IMR-90 (cell line): ENCODE measurements at regions not wholly inside any gene's neighbourhood (a gene's known extent, or its start where the extent isn't known, plus 50 kb on each side); places are given as distances from the start of the nearest gene placed in this dataset.
A peak's percentile ranks its signal among the peaks of the same experiment; 100 is the strongest.

ENCODE experiments used
- ATAC-seq: fragments of 200-7000 bp; cut with Tn5 transposase; 2 replicates; pipeline ENCODE4 v1.9.1; 2020; ENCODE audit warnings: low read depth, mild to moderate bottlenecking, moderate library complexity
- BruUV-seq: library from RNA; stranded (reverse); fragments of 400-500 nt; replicated peaks from 2 replicates; lab custom pipeline; 2021; lab: Mats Ljungman, UMichigan
- CTCF ChIA-PET: fragments of 300-600 bp; formaldehyde crosslinking; extraction: SDS; loops from one replicate; lab custom pipeline; 2021; ENCODE audit warnings: antibody characterized with exemption; lab: Yijun Ruan, JAX
- POLR2A ChIA-PET: fragments of 300-600 bp; sonication (Branson Sonifier 250); formaldehyde crosslinking; loops from one replicate; lab custom pipeline; 2022; ENCODE audit warnings: antibody characterized with exemption; ENCODE audit not compliant: unreplicated experiment; lab: Charles Lee
- DNase-seq: peaks from one replicate; pipeline ENCODE4 v3.0.0; 2013
- H2AFZ ChIP-seq: replicated peaks from 2 replicates; pipeline ENCODE3; 2013; ENCODE audit warnings: low read length, mild to moderate bottlenecking; ENCODE audit not compliant: poor library complexity
- H2AK5ac ChIP-seq: 2 replicates; pipeline ENCODE4 v1.6.1; 2013; ENCODE audit warnings: low read depth, low read length, inconsistent platforms
- H2AK9ac ChIP-seq: replicated peaks from 2 replicates; pipeline ENCODE3; 2013; ENCODE audit warnings: mild to moderate bottlenecking, low read depth, low read length, moderate library complexity; ENCODE audit not compliant: poor library complexity
- H2BK120ac ChIP-seq: 2 replicates; pipeline ENCODE4 v1.6.1; 2013; ENCODE audit warnings: low read depth, low read length, inconsistent platforms
- H2BK15ac ChIP-seq: 3 replicates; pipeline ENCODE4 v1.6.1; 2013; ENCODE audit warnings: low read depth, low read length, inconsistent platforms
- H2BK20ac ChIP-seq: 2 replicates; pipeline ENCODE4 v1.6.1; 2013; ENCODE audit warnings: low read depth, mild to moderate bottlenecking, inconsistent platforms, low read length, moderate library complexity
- H2BK5ac ChIP-seq: 2 replicates; pipeline ENCODE4 v1.6.1; 2013; ENCODE audit warnings: mild to moderate bottlenecking, low read depth, low read length, inconsistent platforms; ENCODE audit not compliant: poor library complexity, severe bottlenecking
- H3K14ac ChIP-seq: replicated peaks from 2 replicates; pipeline ENCODE4 v1.6.1; 2013; ENCODE audit warnings: low read depth, low read length, inconsistent platforms
- H3K18ac ChIP-seq: 2 replicates; pipeline ENCODE4 v1.6.1; 2013; ENCODE audit warnings: low read depth, low read length, control low read depth
- H3K23ac ChIP-seq: 2 replicates; pipeline ENCODE4 v1.6.1; 2013; ENCODE audit warnings: low read depth, low read length, inconsistent platforms
- H3K27ac ChIP-seq: 2 replicates; pipeline ENCODE4 v1.5.1; 2013; ENCODE audit warnings: mild to moderate bottlenecking, control low read depth, low read length; ENCODE audit not compliant: insufficient read depth
- H3K27me3 ChIP-seq: 2 replicates; pipeline ENCODE4 v1.6.1; 2013; ENCODE audit warnings: low read length; ENCODE audit not compliant: control insufficient read depth, insufficient read depth
- H3K36me3 ChIP-seq: 2 replicates; pipeline ENCODE4 v1.6.1; 2013; ENCODE audit warnings: low read length, mixed read lengths; ENCODE audit not compliant: control insufficient read depth, insufficient read depth
- H3K4ac ChIP-seq: 2 replicates; pipeline ENCODE4 v1.6.1; 2013; ENCODE audit warnings: low read depth, low read length, inconsistent platforms
- H3K4me1 ChIP-seq: 2 replicates; pipeline ENCODE4 v1.6.1; 2013; ENCODE audit warnings: low read length, mixed read lengths; ENCODE audit not compliant: control insufficient read depth, insufficient read depth
- H3K4me2 ChIP-seq: 2 replicates; pipeline ENCODE4 v1.6.1; 2013; ENCODE audit warnings: low read depth, mild to moderate bottlenecking, control low read depth, low read length, moderate library complexity
- H3K4me3 ChIP-seq: 2 replicates; pipeline ENCODE4 v1.5.1; 2013; ENCODE audit warnings: low read depth, mild to moderate bottlenecking, control low read depth, low read length, moderate library complexity; ENCODE audit not compliant: insufficient read depth
- H3K56ac ChIP-seq: 2 replicates; pipeline ENCODE4 v1.6.1; 2013; ENCODE audit warnings: low read length, inconsistent platforms; ENCODE audit not compliant: insufficient read depth; ENCODE audit errors: extremely low read depth
- H3K79me1 ChIP-seq, 2 experiments: 2 replicates each; pipeline ENCODE4 v1.6.1; 2013; ENCODE audit warnings: low read length in 2 of 2, inconsistent platforms in 1 of 2, low read depth in 1 of 2
- H3K9ac ChIP-seq: 2 replicates; pipeline ENCODE4 v1.6.1; 2013; ENCODE audit warnings: low read depth, low read length, control low read depth
- H3K9me1 ChIP-seq: 2 replicates; pipeline ENCODE4 v1.6.1; 2013; ENCODE audit warnings: low read length, inconsistent platforms; ENCODE audit not compliant: insufficient read depth
- H3K9me3 ChIP-seq: 2 replicates; pipeline ENCODE4 v1.6.1; 2013; ENCODE audit warnings: low read length; ENCODE audit not compliant: control insufficient read depth, insufficient read depth
- H4K20me1 ChIP-seq: 2 replicates; pipeline ENCODE4 v1.6.1; 2013; ENCODE audit warnings: low read length, inconsistent platforms; ENCODE audit not compliant: insufficient read depth
- H4K5ac ChIP-seq: 2 replicates; pipeline ENCODE4 v1.6.1; 2013; ENCODE audit warnings: mild to moderate bottlenecking, low read depth, low read length, control low read depth
- H4K8ac ChIP-seq, 2 experiments: 2 replicates each; pipeline ENCODE4 v1.6.1; 2013; ENCODE audit warnings: low read depth in 2 of 2, low read length in 2 of 2, control low read depth in 1 of 2, inconsistent platforms in 1 of 2
- H4K91ac ChIP-seq: 2 replicates; pipeline ENCODE4 v1.6.1; 2013; ENCODE audit warnings: low read depth, low read length, inconsistent platforms; ENCODE audit not compliant: insufficient read depth
- BHLHE40 ChIP-seq: fragments of 150-350 bp; IDR thresholded peaks from 2 replicates; pipeline ENCODE4 v1.6.1; 2016; ENCODE audit warnings: mild to moderate bottlenecking, low read depth, low read length
- CEBPB ChIP-seq: IDR thresholded peaks from 2 replicates; pipeline ENCODE4 v1.6.1; 2012; ENCODE audit warnings: low read depth, low read length, improper control_type of control experiment
- CHD1 ChIP-seq: IDR thresholded peaks from 2 replicates; pipeline ENCODE4 v1.6.1; 2012; ENCODE audit warnings: low read depth, low read length, improper control_type of control experiment
- CTCF ChIP-seq: conservative IDR thresholded peaks from 2 replicates; pipeline ENCODE4 v1.5.1; 2012; ENCODE audit warnings: mild to moderate bottlenecking, low read depth, low read length, improper control_type of control experiment
- ELK1 ChIP-seq: fragments of 150-350 bp; IDR thresholded peaks from 2 replicates; pipeline ENCODE4 v1.6.1; 2016; ENCODE audit warnings: low read depth, mild to moderate bottlenecking, low read length, moderate library complexity, borderline replicate concordance
- FOS ChIP-seq: fragments of 150-350 bp; IDR thresholded peaks from 2 replicates; pipeline ENCODE4 v1.6.1; 2016; ENCODE audit warnings: low read depth, low read length
- MAFK ChIP-seq: IDR thresholded peaks from 2 replicates; pipeline ENCODE4 v1.6.1; 2012; ENCODE audit warnings: low read depth, low read length, improper control_type of control experiment
- MAZ ChIP-seq: IDR thresholded peaks from 2 replicates; pipeline ENCODE4 v1.6.1; 2012; ENCODE audit warnings: low read depth, mild to moderate bottlenecking, low read length, improper control_type of control experiment, moderate library complexity, borderline replicate concordance
- MXI1 ChIP-seq: IDR thresholded peaks from 2 replicates; pipeline ENCODE4 v1.6.1; 2012; ENCODE audit warnings: low read depth, mild to moderate bottlenecking, low read length, moderate library complexity, borderline replicate concordance
- NFE2L2 ChIP-seq: fragments of 150-350 bp; IDR thresholded peaks from 2 replicates; pipeline ENCODE4 v1.6.1; 2016; ENCODE audit warnings: low read depth, mild to moderate bottlenecking, low read length
- POLR2A ChIP-seq: IDR thresholded peaks from 2 replicates; pipeline ENCODE4 v1.6.1; 2012; ENCODE audit warnings: mild to moderate bottlenecking, low read depth, low read length
- RCOR1 ChIP-seq: IDR thresholded peaks from 2 replicates; pipeline ENCODE4 v1.6.1; 2012; ENCODE audit warnings: mild to moderate bottlenecking, low read length, improper control_type of control experiment; ENCODE audit not compliant: insufficient replicate concordance
- RFX5 ChIP-seq: IDR thresholded peaks from 2 replicates; pipeline ENCODE4 v1.8.0; 2012; ENCODE audit warnings: low read depth, mild to moderate bottlenecking, low read length, moderate library complexity
- SMC3 ChIP-seq: fragments of 150-350 bp; IDR thresholded peaks from 2 replicates; pipeline ENCODE4 v1.6.1; 2016; ENCODE audit warnings: low read depth, mild to moderate bottlenecking, antibody characterized with exemption, low read length, moderate library complexity
- WGBS, 2 experiments: methylation state at CpG; one replicate each; pipeline versions ENCODE4 v1.1.5 to v1.1.7; 2013; ENCODE audit warnings: missing lambda C conversion rate in 2 of 2; ENCODE audit not compliant: insufficient read length in 1 of 2; ENCODE audit errors: extremely low coverage in 2 of 2; 5-methylcytosine and 5-hydroxymethylcytosine counted together
- dilution Hi-C: fragments of 300-500 bp; cut with HindIII; formaldehyde crosslinking; loops from one replicate; pipeline ENCODE4 v1.14.3; 2018; ENCODE audit warnings: low sequenced_read_pairs; ENCODE audit not compliant: unreplicated experiment
- in situ Hi-C: fragments of 300-500 bp; cut with MboI; formaldehyde crosslinking; loops from 3 replicates; pipeline ENCODE4 v1.14.3; 2019; ENCODE audit warnings: low sequenced_read_pairs, inconsistent platforms, mixed read lengths
- intact Hi-C: fragments of 100-400 bp; cut with micrococcal nuclease; formaldehyde crosslinking; loops from 2 replicates; pipeline ENCODE4 v1.10.0; 2022
- TF ChIP-seq, protein P1 (sequence below): fragments of 150-350 bp; IDR thresholded peaks from 2 replicates; pipeline ENCODE4 v1.6.1; 2017; ENCODE audit warnings: mild to moderate bottlenecking, antibody characterized with exemption, low read length, low read depth

DNA sequence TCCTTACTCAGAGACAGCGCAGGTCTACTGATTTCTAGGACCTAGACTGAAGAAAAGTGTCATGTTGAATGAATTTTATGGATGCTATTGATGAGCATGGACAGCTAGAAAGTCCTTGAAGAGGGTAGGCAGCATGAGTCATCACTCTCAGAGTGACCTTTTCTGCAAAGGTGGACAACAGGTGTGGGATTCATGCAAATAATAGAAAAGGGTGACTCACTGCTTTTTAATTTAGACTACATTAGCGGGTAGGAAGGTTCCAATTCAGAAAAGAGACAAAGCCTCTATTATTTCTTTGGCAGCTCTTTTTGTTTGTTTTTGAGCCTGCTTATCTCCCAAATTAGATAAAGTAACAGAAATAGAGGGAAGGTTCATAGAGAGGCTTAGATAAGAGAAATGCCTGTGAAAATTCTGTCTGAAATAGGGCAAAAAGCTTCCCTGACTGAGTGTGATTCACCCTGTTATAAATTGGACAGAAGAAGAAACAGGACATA is 191.4 kb downstream of the TENT5A start:
- no peak overlapping the region for H3K23ac ChIP-seq
- TF ChIP-seq ELK1 (no peak), CHD1 (no peak), SMC3 (no peak), RCOR1 (no peak), MAFK (no peak), MAZ (no peak), CTCF (no peak), MXI1 (no peak), POLR2A (no peak), RFX5 (no peak), BHLHE40 (no peak), NFE2L2 (no peak), CEBPB (no peak), FOS (no peak)
- TF ChIP-seq, protein P1, sequence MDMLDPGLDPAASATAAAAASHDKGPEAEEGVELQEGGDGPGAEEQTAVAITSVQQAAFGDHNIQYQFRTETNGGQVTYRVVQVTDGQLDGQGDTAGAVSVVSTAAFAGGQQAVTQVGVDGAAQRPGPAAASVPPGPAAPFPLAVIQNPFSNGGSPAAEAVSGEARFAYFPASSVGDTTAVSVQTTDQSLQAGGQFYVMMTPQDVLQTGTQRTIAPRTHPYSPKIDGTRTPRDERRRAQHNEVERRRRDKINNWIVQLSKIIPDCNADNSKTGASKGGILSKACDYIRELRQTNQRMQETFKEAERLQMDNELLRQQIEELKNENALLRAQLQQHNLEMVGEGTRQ = no peak
- H3K9me3 ChIP-seq = no peaks in the 10 kb centered on the region
- no peak overlapping the region for H4K8ac ChIP-seq
- no peak overlapping the region for H3K27ac ChIP-seq
- ChIA-PET CTCF (no interaction called here), POLR2A (no interaction called here)
- H2BK20ac ChIP-seq = no peak overlapping the region
- H3K9ac ChIP-seq = no peak overlapping the region
- dilution Hi-C loops = no loop called here
- H3K56ac ChIP-seq = no peak overlapping the region
- no peak overlapping the region for H3K4me3 ChIP-seq
- H2AK5ac ChIP-seq = no peak overlapping the region
- no peak overlapping the region for H3K14ac ChIP-seq
- in situ Hi-C loops = no loop called here
- H3K36me3 ChIP-seq = no peaks in the 10 kb centered on the region
- H4K20me1 ChIP-seq = no peaks in the 10 kb centered on the region
- no CpG with 5 or more reads among the region's 2 CpGs for WGBS, 2 experiments
- no peak overlapping the region for H2AK9ac ChIP-seq
- H3K4me2 ChIP-seq = no peak overlapping the region
- H3K18ac ChIP-seq = no peak overlapping the region
- ATAC-seq (no peak), DNase-seq (peak; percentile 23)
- intact Hi-C loops = no loop called here
- H2BK120ac ChIP-seq = no peak overlapping the region
- no peaks in the 10 kb centered on the region for H3K27me3 ChIP-seq
- H3K79me1 ChIP-seq = no peaks in the 10 kb centered on the region
- H2AFZ ChIP-seq = no peak overlapping the region
- no peak overlapping the region for H4K5ac ChIP-seq
- BruUV-seq = no TSS peak
- H4K91ac ChIP-seq = no peak overlapping the region
- no peak overlapping the region for H2BK15ac ChIP-seq
- peaks cover 2% of the 10 kb centered on the region; the same call in 1 of the 2 replicates for H3K4me1 ChIP-seq
- no peaks in the 10 kb centered on the region for H3K9me1 ChIP-seq
- H3K4ac ChIP-seq = no peak overlapping the region
- no peak overlapping the region for H2BK5ac ChIP-seq
